ENCODE measurements at regions not wholly inside any gene's neighbourhood (a gene's known extent, or its start where the extent isn't known, plus 50 kb on each side); places are given as distances from the start of the nearest gene placed in this dataset.

DNA sequence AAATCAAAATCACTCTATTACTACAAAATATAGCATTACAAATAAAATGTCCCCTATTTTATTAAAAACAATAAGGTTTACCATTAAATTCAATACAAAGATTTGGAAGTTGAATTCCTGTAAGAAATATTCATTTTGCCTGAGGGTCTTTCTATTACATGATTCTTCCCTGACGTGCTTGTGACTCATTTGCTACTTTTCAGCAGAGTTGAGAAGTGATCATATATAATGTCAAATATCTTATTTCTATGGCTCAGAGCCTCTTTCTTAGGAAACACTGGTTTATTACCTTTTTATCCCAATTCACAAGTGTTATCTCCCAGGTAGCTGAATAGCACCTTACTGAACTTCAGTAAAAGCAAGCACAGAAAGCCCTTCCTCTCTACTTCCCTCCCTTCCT lies 65.2 kb upstream of the CNTN5 start:
- no peaks in the 10 kb centered on the region for H3K9me3 ChIP-seq
- no peaks in the 10 kb centered on the region for H3K4me1 ChIP-seq
- WGBS, 2 donors: 78 to 83% methylated on average over 1 of the region's 1 CpG
- no peak for DNase-seq
- H3K36me3 ChIP-seq: no peaks in the 10 kb centered on the region
- TF ChIP-seq POLR2A (IDR thresholded peaks at IDR 0.05): no peak
- TF ChIP-seq, protein P1, sequence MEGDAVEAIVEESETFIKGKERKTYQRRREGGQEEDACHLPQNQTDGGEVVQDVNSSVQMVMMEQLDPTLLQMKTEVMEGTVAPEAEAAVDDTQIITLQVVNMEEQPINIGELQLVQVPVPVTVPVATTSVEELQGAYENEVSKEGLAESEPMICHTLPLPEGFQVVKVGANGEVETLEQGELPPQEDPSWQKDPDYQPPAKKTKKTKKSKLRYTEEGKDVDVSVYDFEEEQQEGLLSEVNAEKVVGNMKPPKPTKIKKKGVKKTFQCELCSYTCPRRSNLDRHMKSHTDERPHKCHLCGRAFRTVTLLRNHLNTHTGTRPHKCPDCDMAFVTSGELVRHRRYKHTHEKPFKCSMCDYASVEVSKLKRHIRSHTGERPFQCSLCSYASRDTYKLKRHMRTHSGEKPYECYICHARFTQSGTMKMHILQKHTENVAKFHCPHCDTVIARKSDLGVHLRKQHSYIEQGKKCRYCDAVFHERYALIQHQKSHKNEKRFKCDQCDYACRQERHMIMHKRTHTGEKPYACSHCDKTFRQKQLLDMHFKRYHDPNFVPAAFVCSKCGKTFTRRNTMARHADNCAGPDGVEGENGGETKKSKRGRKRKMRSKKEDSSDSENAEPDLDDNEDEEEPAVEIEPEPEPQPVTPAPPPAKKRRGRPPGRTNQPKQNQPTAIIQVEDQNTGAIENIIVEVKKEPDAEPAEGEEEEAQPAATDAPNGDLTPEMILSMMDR (IDR thresholded peaks at IDR 0.05): no peak
- no peak for TF ChIP-seq EP300 (IDR thresholded peaks at IDR 0.05)
- TF ChIP-seq POLR2AphosphoS5 (IDR thresholded peaks at IDR 0.05): no peak
- H3K27ac ChIP-seq: no peak overlapping the region
- no peak overlapping the region for H3K4me3 ChIP-seq
- no peaks in the 10 kb centered on the region for H3K27me3 ChIP-seq
- intact Hi-C loops (cut with DNase I): no loop called here

DNA sequence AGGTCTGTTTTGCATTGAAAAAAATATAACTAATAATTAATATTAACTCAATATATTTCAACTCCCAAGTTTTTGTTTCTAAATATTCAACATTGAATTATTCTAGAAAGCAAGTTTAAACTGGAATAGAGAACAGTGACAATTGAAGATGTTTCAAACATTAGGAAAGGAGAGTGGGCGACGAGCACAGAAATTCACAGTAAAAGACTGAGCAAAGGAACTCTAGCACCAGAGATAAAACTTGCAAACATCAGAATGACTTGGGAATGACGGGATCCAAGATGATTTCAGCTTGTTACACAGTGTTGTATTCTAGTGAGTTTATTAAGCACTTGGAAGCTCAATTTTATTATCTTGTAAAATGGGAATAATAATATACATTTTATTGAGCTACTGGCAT lies 56.6 kb upstream of the CNTN5 start:
- Histone ChIP-seq H3K4me1 (no peaks in the 10 kb centered on the region), H3K9me3 (no peaks in the 10 kb centered on the region), H3K4me3 (no peak overlapping the region), H3K27me3 (no peaks in the 10 kb centered on the region), H3K27ac (no peak overlapping the region), H3K36me3 (no peaks in the 10 kb centered on the region)
- no peak for DNase-seq
- intact Hi-C loops (cut with DNase I): no loop called here
- 76 to 85% methylated on average over 3 of the region's 3 CpGs for WGBS, 2 donors
- TF ChIP-seq, protein P1 (IDR thresholded peaks at IDR 0.05): no peak
- TF ChIP-seq POLR2AphosphoS5 (IDR thresholded peaks at IDR 0.05) (no peak), EP300 (IDR thresholded peaks at IDR 0.05) (no peak), POLR2A (IDR thresholded peaks at IDR 0.05) (no peak)

DNA sequence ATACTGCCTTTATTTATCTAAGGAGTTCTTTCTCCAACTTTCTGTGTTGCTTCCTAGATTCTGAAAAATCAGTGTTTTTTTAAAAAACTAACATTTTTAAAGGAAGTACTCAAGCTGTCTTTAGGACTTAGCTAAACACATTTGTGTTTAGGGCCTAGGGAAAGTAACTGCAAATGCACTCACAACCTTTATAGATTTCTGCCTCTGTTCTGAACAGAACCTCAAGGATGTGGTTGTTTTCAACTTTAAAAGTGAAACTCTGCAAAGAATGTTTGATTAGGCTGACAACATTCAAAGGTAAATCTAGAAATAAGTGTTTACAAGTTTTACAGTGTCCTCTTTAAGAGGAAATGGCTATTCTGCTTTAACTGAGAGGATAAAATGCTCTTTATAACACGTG lies 55.4 kb upstream of the CNTN5 start:
- Histone ChIP-seq H3K4me3 (no peak overlapping the region), H3K27ac (no peak overlapping the region), H3K27me3 (no peaks in the 10 kb centered on the region), H3K9me3 (no peaks in the 10 kb centered on the region), H3K36me3 (no peaks in the 10 kb centered on the region), H3K4me1 (no peaks in the 10 kb centered on the region)
- 21 to 47% methylated on average over 1 of the region's 1 CpG for WGBS, 2 donors
- TF ChIP-seq, protein P1 (IDR thresholded peaks at IDR 0.05): no peak
- no peak for TF ChIP-seq POLR2A (IDR thresholded peaks at IDR 0.05)
- no peak for TF ChIP-seq EP300 (IDR thresholded peaks at IDR 0.05)
- no peak for TF ChIP-seq POLR2AphosphoS5 (IDR thresholded peaks at IDR 0.05)
- intact Hi-C loops (cut with DNase I): no loop called here
- no peak for DNase-seq

DNA sequence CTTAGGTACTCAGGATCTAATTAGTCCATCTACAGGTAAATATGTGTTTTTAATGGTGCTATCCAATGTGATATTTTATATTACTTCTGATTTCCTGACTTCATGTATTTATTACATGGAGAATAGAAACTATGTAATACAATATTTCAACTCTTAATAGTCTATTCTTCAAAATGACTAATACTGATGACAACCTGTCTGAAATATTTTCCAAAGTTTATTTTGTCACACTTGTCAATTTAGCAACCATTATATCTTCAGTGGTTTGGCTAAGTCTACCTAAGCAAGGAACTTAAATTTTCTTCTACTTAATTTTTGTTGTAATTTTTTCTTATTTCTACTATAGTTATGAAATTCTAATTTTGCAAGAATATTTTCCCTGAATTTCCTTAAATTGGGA lies 55.0 kb upstream of the CNTN5 start:
- DNase-seq: no peak
- no peak for TF ChIP-seq POLR2AphosphoS5 (IDR thresholded peaks at IDR 0.05)
- TF ChIP-seq POLR2A (IDR thresholded peaks at IDR 0.05): no peak
- TF ChIP-seq, protein P1 (IDR thresholded peaks at IDR 0.05): no peak
- TF ChIP-seq EP300 (IDR thresholded peaks at IDR 0.05): no peak
- no peak overlapping the region for H3K27ac ChIP-seq
- no peaks in the 10 kb centered on the region for H3K9me3 ChIP-seq
- H3K27me3 ChIP-seq: no peaks in the 10 kb centered on the region
- no peaks in the 10 kb centered on the region for H3K36me3 ChIP-seq
- intact Hi-C loops (cut with DNase I): no loop called here
- H3K4me3 ChIP-seq: no peak overlapping the region
- no peaks in the 10 kb centered on the region for H3K4me1 ChIP-seq

DNA sequence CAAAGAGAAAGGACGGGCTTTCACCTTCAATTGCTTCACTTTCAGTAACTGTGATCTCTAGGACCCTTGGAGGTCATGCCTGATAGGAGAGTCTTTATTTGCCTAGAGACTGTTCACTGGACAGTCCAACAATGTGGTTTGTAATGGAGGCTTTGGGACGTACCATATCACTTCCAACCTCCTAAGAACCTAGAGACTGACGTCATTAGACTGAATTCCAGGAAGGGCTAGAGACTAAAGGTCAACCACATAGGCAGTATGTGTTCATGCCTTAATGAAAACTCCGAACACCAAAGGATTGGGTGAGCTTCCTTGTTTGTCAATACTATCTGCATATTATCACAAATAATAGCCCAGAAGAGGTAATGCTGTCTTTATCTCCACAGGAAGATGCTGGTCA lies 53.7 kb upstream of the CNTN5 start:
- H3K4me3 ChIP-seq: no peak overlapping the region

More for the DNA sequence above, 53.7 kb upstream of the CNTN5 start:
- DNase-seq: no peak
- 65 to 81% methylated on average over 4 of the region's 4 CpGs for WGBS, 2 donors
- Histone ChIP-seq H3K36me3 (no peaks in the 10 kb centered on the region), H3K9me3 (no peaks in the 10 kb centered on the region), H3K27me3 (no peaks in the 10 kb centered on the region), H3K27ac (no peak overlapping the region), H3K4me1 (no peaks in the 10 kb centered on the region)
- intact Hi-C loops (cut with DNase I): no loop called here
- TF ChIP-seq, protein P1 (IDR thresholded peaks at IDR 0.05): no peak
- TF ChIP-seq POLR2A (IDR thresholded peaks at IDR 0.05) (no peak), POLR2AphosphoS5 (IDR thresholded peaks at IDR 0.05) (no peak), EP300 (IDR thresholded peaks at IDR 0.05) (no peak)

Measured in sigmoid colon (tissue), 6 donors.